Neural cell (in vitro differentiated cells): ENCODE measurements at regions not wholly inside any gene's neighbourhood (a gene's known extent, or its start where the extent isn't known, plus 50 kb on each side); places are given as distances from the start of the nearest gene placed in this dataset.

ENCODE experiments used
- H2AFZ ChIP-seq: fragments of 200-600, 300-800 bp; sonication (generic), shearing (Covaris generic); 2 replicates; pipeline ENCODE4 v1.6.0; 2014; ENCODE audit warnings: low read depth, mild to moderate bottlenecking, antibody characterized with exemption, low read length, moderate library complexity
- H3F3A ChIP-seq: fragments of 200-600 bp; shearing (Covaris generic); 2 replicates; pipeline ENCODE4 v1.6.1; 2016; ENCODE audit warnings: mild to moderate bottlenecking, moderate library complexity, mixed read lengths, antibody characterized with exemption, low read length; ENCODE audit not compliant: insufficient read depth, poor library complexity, severe bottlenecking
- H3K27ac ChIP-seq: fragments of 200-600, 300-800 bp; sonication (generic), shearing (Covaris generic); 2 replicates; pipeline ENCODE4 v1.5.1; 2014; ENCODE audit warnings: mild to moderate bottlenecking, low read length, moderate library complexity
- H3K27me3 ChIP-seq: fragments of 300-800, 200-600 bp; sonication (generic), shearing (Covaris generic); 2 replicates; pipeline ENCODE4 v1.6.0; 2014; ENCODE audit warnings: mild to moderate bottlenecking, low read depth, low read length, moderate library complexity; ENCODE audit not compliant: insufficient read depth
- H3K36me3 ChIP-seq: fragments of 300-800, 200-600 bp; sonication (generic), shearing (Covaris generic); 2 replicates; pipeline ENCODE4 v1.5.1; 2014; ENCODE audit warnings: mild to moderate bottlenecking, antibody characterized with exemption, low read length, moderate library complexity; ENCODE audit not compliant: insufficient read depth
- H3K4me2 ChIP-seq: fragments of 300-800, 200-600 bp; sonication (generic), shearing (Covaris generic); 2 replicates; pipeline ENCODE4 v1.6.0; 2014; ENCODE audit warnings: mild to moderate bottlenecking, low read length
- H3K4me3 ChIP-seq: fragments of 300-800, 200-600 bp; sonication (generic), shearing (Covaris generic); 2 replicates; pipeline ENCODE4 v1.5.1; 2014; ENCODE audit warnings: mild to moderate bottlenecking, low read length, moderate library complexity
- H3K79me2 ChIP-seq: fragments of 200-600 bp; shearing (Covaris generic); replicated peaks from 2 replicates; pipeline ENCODE4 v1.6.0; 2014; ENCODE audit warnings: mild to moderate bottlenecking, low read length, moderate library complexity; ENCODE audit not compliant: insufficient read depth
- H3K9ac ChIP-seq: fragments of 300-800, 200-600 bp; sonication (generic), shearing (Covaris generic); 2 replicates; pipeline ENCODE4 v1.6.1; 2016; ENCODE audit warnings: mild to moderate bottlenecking, low read length, mixed read lengths
- H3K9me2 ChIP-seq: fragments of 200-600 bp; shearing (Covaris generic); 2 replicates; pipeline ENCODE4 v1.6.1; 2016; ENCODE audit warnings: mild to moderate bottlenecking, low read length, mixed read lengths; ENCODE audit not compliant: insufficient read depth
- H3K9me3 ChIP-seq: fragments of 200-600, 300-800 bp; sonication (generic), shearing (Covaris generic); 2 replicates; pipeline ENCODE4 v1.6.1; 2016; ENCODE audit warnings: mild to moderate bottlenecking, mixed run types, low read length, moderate library complexity, mixed read lengths
- H4K20me1 ChIP-seq: fragments of 200-600 bp; shearing (Covaris generic); 2 replicates; pipeline ENCODE4 v1.6.1; 2016; ENCODE audit warnings: mild to moderate bottlenecking, mixed run types; ENCODE audit not compliant: insufficient read depth
- EP300 ChIP-seq: fragments of 450-650 bp; conservative IDR thresholded peaks from 2 replicates; pipeline ENCODE4 v1.6.1; 2014; ENCODE audit warnings: antibody characterized with exemption, mild to moderate bottlenecking, moderate library complexity; ENCODE audit not compliant: poor library complexity, severe bottlenecking
- EZH2 ChIP-seq: fragments of 200-600, 300-800 bp; shearing (Covaris generic), sonication (generic); IDR thresholded peaks from 2 replicates; pipeline ENCODE4 v1.6.1; 2014; ENCODE audit warnings: antibody characterized with exemption, low read length, borderline replicate concordance, mild to moderate bottlenecking; ENCODE audit not compliant: insufficient read depth, poor library complexity, severe bottlenecking
- MXI1 ChIP-seq: fragments of 450-650 bp; conservative IDR thresholded peaks from 2 replicates; pipeline ENCODE4 v1.6.1; 2014; ENCODE audit warnings: antibody characterized with exemption, mild to moderate bottlenecking; ENCODE audit not compliant: poor library complexity, severe bottlenecking
- POLR2AphosphoS5 ChIP-seq: IDR thresholded peaks from 2 replicates; pipeline ENCODE4 v1.6.1; 2012
- RAD21 ChIP-seq: fragments of 450-650 bp; conservative IDR thresholded peaks from 2 replicates; pipeline ENCODE4 v1.6.1; 2014; ENCODE audit warnings: antibody characterized with exemption, mild to moderate bottlenecking, moderate library complexity
- SMC3 ChIP-seq: fragments of 450-650 bp; conservative IDR thresholded peaks from 2 replicates; pipeline ENCODE4 v1.6.1; 2014; ENCODE audit warnings: antibody characterized with exemption, mild to moderate bottlenecking, moderate library complexity; ENCODE audit not compliant: poor library complexity
- TAF1 ChIP-seq: IDR thresholded peaks from 2 replicates; pipeline ENCODE4 v1.6.1; 2012; ENCODE audit warnings: low read depth
- TF ChIP-seq, protein P1 (sequence below): fragments of 450-650 bp; IDR thresholded peaks from 2 replicates; pipeline ENCODE4 v1.5.1; 2014; ENCODE audit warnings: antibody characterized with exemption, mild to moderate bottlenecking, moderate library complexity; ENCODE audit not compliant: poor library complexity, severe bottlenecking
- TF ChIP-seq, protein P2 (sequence below): IDR thresholded peaks from 2 replicates; pipeline ENCODE4 v1.6.1; 2012; ENCODE audit warnings: borderline replicate concordance

DNA sequence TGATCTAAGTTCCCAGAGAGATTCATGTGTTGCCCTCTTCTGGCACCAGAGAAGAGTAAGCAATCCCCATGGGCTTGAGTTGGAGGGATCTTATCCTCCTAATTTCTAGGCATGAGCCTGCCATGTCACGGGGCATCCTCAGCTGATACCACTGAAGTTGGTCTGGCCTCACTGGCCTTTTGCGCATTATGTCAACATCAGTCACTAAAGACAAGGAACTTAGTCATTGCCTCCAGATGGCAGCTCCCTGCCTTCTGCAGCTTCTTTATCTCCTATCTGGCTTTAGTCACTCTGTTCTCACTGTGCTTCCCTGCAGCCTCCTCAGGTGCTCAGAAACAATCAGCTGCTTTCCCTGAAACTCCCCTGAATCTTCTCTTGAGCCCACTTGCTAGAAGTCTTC, 312.2 kb downstream of the ADGRG6 start:
- no peaks in the 10 kb centered on the region for H4K20me1 ChIP-seq
- no peak overlapping the region for H3K4me3 ChIP-seq
- H3K9me3 ChIP-seq, result no peaks in the 10 kb centered on the region
- no peaks in the 10 kb centered on the region for H3K27me3 ChIP-seq
- no peaks in the 10 kb centered on the region for H3K9me2 ChIP-seq
- TF ChIP-seq EZH2 (no peak), TAF1 (no peak), EP300 (no peak), RAD21 (no peak), MXI1 (no peak), POLR2AphosphoS5 (no peak), SMC3 (no peak)
- TF ChIP-seq, protein P1, sequence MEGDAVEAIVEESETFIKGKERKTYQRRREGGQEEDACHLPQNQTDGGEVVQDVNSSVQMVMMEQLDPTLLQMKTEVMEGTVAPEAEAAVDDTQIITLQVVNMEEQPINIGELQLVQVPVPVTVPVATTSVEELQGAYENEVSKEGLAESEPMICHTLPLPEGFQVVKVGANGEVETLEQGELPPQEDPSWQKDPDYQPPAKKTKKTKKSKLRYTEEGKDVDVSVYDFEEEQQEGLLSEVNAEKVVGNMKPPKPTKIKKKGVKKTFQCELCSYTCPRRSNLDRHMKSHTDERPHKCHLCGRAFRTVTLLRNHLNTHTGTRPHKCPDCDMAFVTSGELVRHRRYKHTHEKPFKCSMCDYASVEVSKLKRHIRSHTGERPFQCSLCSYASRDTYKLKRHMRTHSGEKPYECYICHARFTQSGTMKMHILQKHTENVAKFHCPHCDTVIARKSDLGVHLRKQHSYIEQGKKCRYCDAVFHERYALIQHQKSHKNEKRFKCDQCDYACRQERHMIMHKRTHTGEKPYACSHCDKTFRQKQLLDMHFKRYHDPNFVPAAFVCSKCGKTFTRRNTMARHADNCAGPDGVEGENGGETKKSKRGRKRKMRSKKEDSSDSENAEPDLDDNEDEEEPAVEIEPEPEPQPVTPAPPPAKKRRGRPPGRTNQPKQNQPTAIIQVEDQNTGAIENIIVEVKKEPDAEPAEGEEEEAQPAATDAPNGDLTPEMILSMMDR, result no peak
- TF ChIP-seq, protein P2, sequence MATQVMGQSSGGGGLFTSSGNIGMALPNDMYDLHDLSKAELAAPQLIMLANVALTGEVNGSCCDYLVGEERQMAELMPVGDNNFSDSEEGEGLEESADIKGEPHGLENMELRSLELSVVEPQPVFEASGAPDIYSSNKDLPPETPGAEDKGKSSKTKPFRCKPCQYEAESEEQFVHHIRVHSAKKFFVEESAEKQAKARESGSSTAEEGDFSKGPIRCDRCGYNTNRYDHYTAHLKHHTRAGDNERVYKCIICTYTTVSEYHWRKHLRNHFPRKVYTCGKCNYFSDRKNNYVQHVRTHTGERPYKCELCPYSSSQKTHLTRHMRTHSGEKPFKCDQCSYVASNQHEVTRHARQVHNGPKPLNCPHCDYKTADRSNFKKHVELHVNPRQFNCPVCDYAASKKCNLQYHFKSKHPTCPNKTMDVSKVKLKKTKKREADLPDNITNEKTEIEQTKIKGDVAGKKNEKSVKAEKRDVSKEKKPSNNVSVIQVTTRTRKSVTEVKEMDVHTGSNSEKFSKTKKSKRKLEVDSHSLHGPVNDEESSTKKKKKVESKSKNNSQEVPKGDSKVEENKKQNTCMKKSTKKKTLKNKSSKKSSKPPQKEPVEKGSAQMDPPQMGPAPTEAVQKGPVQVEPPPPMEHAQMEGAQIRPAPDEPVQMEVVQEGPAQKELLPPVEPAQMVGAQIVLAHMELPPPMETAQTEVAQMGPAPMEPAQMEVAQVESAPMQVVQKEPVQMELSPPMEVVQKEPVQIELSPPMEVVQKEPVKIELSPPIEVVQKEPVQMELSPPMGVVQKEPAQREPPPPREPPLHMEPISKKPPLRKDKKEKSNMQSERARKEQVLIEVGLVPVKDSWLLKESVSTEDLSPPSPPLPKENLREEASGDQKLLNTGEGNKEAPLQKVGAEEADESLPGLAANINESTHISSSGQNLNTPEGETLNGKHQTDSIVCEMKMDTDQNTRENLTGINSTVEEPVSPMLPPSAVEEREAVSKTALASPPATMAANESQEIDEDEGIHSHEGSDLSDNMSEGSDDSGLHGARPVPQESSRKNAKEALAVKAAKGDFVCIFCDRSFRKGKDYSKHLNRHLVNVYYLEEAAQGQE, result no peak
- H2AFZ ChIP-seq, result no peak overlapping the region
- H3F3A ChIP-seq, result no peaks in the 10 kb centered on the region
- no peaks in the 10 kb centered on the region for H3K79me2 ChIP-seq
- no peak overlapping the region for H3K4me2 ChIP-seq
- no peak overlapping the region for H3K27ac ChIP-seq
- no peak overlapping the region for H3K9ac ChIP-seq
- no peaks in the 10 kb centered on the region for H3K36me3 ChIP-seq

DNA sequence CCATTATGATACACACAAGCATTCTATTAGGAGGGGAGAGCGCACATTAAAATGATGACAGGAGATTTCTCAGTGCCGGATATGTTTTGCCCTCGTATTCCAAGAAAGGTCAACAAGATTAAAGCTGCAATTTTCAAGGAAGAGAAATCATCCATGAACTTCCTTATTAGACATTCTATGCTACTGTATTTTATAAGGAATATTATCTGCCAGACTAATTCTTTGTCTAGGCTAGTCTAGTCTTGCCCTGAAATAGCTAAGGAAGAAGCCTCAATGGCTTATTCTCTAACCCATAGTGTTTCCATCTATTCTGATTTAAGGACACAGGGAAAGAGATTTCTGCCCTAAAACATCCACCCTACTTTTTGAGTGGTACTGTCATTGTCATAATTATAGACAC, 315.4 kb downstream of the ADGRG6 start:
- no peak for TF ChIP-seq EZH2
- TF ChIP-seq POLR2AphosphoS5, result no peak
- no peak for TF ChIP-seq EP300
- no peak for TF ChIP-seq MXI1
- TF ChIP-seq, protein P1, result no peak
- TF ChIP-seq, protein P2, result no peak
- H3K27ac ChIP-seq, result no peak overlapping the region
- H3K27me3 ChIP-seq, result no peaks in the 10 kb centered on the region
- no peak overlapping the region for H3K4me3 ChIP-seq
- no peak overlapping the region for H2AFZ ChIP-seq
- no peaks in the 10 kb centered on the region for H3K9me2 ChIP-seq
- no peak overlapping the region for H3K4me2 ChIP-seq
- no peaks in the 10 kb centered on the region for H3F3A ChIP-seq
- H3K36me3 ChIP-seq, result no peaks in the 10 kb centered on the region
- no peaks in the 10 kb centered on the region for H3K79me2 ChIP-seq
- no peaks in the 10 kb centered on the region for H4K20me1 ChIP-seq
- H3K9ac ChIP-seq, result no peak overlapping the region
- no peaks in the 10 kb centered on the region for H3K9me3 ChIP-seq
